ENCODE measurements at regions not wholly inside any gene's neighbourhood (a gene's known extent, or its start where the extent isn't known, plus 50 kb on each side); places are given as distances from the start of the nearest gene placed in this dataset.

- Histone ChIP-seq H3K4me2 (ENCODE audit: low read length) (no peak overlapping the region), H3K4me3 (ENCODE audit: low read depth, low read length) (no peak overlapping the region), H2AFZ (no peak overlapping the region), H3K79me2 (no peaks in the 10 kb centered on the region), H3K9me3 (ENCODE audit: control insufficient read depth, low read length) (no peaks in the 10 kb centered on the region), H3K36me3 (ENCODE audit: control insufficient read depth, insufficient read depth, low read length) (no peaks in the 10 kb centered on the region), H3K27ac (no peak overlapping the region), H3K4me1 (no peaks in the 10 kb centered on the region), H3K9ac (no peak overlapping the region), H3K27me3 (ENCODE audit: control insufficient read depth, insufficient read depth, low read length) (no peaks in the 10 kb centered on the region)
- TF ChIP-seq CTCF (IDR thresholded peaks at IDR 0.05) = no peak
These were observed 302.8 kb upstream of the IL12A start for GRCh38 chr3:159685801-159686200.

GRCh38 chr3:159693226-159693625 is 295.4 kb upstream of the IL12A start:
- Histone ChIP-seq H2AFZ (no peak overlapping the region), H3K9me3 (ENCODE audit: control insufficient read depth, low read length) (no peaks in the 10 kb centered on the region), H3K4me2 (ENCODE audit: low read length) (no peak overlapping the region), H3K79me2 (no peaks in the 10 kb centered on the region), H3K27me3 (ENCODE audit: control insufficient read depth, insufficient read depth, low read length) (no peaks in the 10 kb centered on the region), H3K4me1 (no peaks in the 10 kb centered on the region), H3K4me3 (ENCODE audit: low read depth, low read length) (no peak overlapping the region), H3K27ac (no peak overlapping the region), H3K9ac (no peak overlapping the region), H3K36me3 (ENCODE audit: control insufficient read depth, insufficient read depth, low read length) (no peaks in the 10 kb centered on the region)
- TF ChIP-seq CTCF (IDR thresholded peaks at IDR 0.05) = no peak

GRCh38 chr3:159711560-159712333 is 276.9 kb upstream of the IL12A start:
- TF ChIP-seq CTCF (IDR thresholded peaks at IDR 0.05) = no peak
- no peaks in the 10 kb centered on the region for H3K27me3 ChIP-seq (ENCODE audit: control insufficient read depth, insufficient read depth, low read length)
- no peak overlapping the region for H2AFZ ChIP-seq

GRCh38 chr3:159721324-159721723 is 267.3 kb upstream of the IL12A start:
- H3K9ac ChIP-seq = no peak overlapping the region
- no peak overlapping the region for H3K4me3 ChIP-seq (ENCODE audit: low read depth, low read length)
- H3K27ac ChIP-seq = no peak overlapping the region
- H3K36me3 ChIP-seq (ENCODE audit: control insufficient read depth, insufficient read depth, low read length) = no peaks in the 10 kb centered on the region
- TF ChIP-seq CTCF (IDR thresholded peaks at IDR 0.05) = no peak
- H3K79me2 ChIP-seq = no peaks in the 10 kb centered on the region
- no peak overlapping the region for H3K4me2 ChIP-seq (ENCODE audit: low read length)
- no peaks in the 10 kb centered on the region for H3K9me3 ChIP-seq (ENCODE audit: control insufficient read depth, low read length)
- no peaks in the 10 kb centered on the region for H3K4me1 ChIP-seq
- no peak overlapping the region for H2AFZ ChIP-seq
- H3K27me3 ChIP-seq (ENCODE audit: control insufficient read depth, insufficient read depth, low read length) = no peaks in the 10 kb centered on the region

More at GRCh38 chr3:159711560-159712333, 276.9 kb upstream of the IL12A start:
- Histone ChIP-seq H3K9ac (no peak overlapping the region), H3K36me3 (ENCODE audit: control insufficient read depth, insufficient read depth, low read length) (no peaks in the 10 kb centered on the region), H3K4me2 (ENCODE audit: low read length) (no peak overlapping the region), H3K79me2 (no peaks in the 10 kb centered on the region), H3K9me3 (ENCODE audit: control insufficient read depth, low read length) (no peaks in the 10 kb centered on the region), H3K4me3 (ENCODE audit: low read depth, low read length) (no peak overlapping the region), H3K27ac (no peak overlapping the region), H3K4me1 (no peaks in the 10 kb centered on the region)

GRCh38 chr3:159723295-159723694 is 265.3 kb upstream of the IL12A start:
- TF ChIP-seq CTCF (IDR thresholded peaks at IDR 0.05) = no peak
- H3K4me2 ChIP-seq (ENCODE audit: low read length) = no peak overlapping the region
- no peaks in the 10 kb centered on the region for H3K79me2 ChIP-seq
- H3K27me3 ChIP-seq (ENCODE audit: control insufficient read depth, insufficient read depth, low read length) = no peaks in the 10 kb centered on the region
- no peaks in the 10 kb centered on the region for H3K4me1 ChIP-seq
- H2AFZ ChIP-seq = no peak overlapping the region
- no peaks in the 10 kb centered on the region for H3K36me3 ChIP-seq (ENCODE audit: control insufficient read depth, insufficient read depth, low read length)
- no peaks in the 10 kb centered on the region for H3K9me3 ChIP-seq (ENCODE audit: control insufficient read depth, low read length)
- no peak overlapping the region for H3K27ac ChIP-seq
- H3K4me3 ChIP-seq (ENCODE audit: low read depth, low read length) = no peak overlapping the region
- H3K9ac ChIP-seq = no peak overlapping the region

All from parathyroid adenoma (tissue), 2 donors.